HCT116 (cell line): ENCODE measurements at regions not wholly inside any gene's neighbourhood (a gene's known extent, or its start where the extent isn't known, plus 50 kb on each side); places are given as distances from the start of the nearest gene placed in this dataset.

Source experiments
- ATAC-seq: fragments of 200-7000 bp; cut with Tn5 transposase; 2 replicates; pipeline ENCODE4 v1.9.1; 2020; ENCODE audit warnings: mild to moderate bottlenecking, moderate library complexity
- BruUV-seq: library from RNA; stranded (reverse); fragments of 400-500 nt; replicated peaks from 2 replicates; lab custom pipeline; 2021; lab: Mats Ljungman, UMichigan
- CTCF ChIA-PET: fragments of 300-600 bp; sonication (Branson Sonifier 250); formaldehyde crosslinking; loops from one replicate; lab custom pipeline; 2021; ENCODE audit warnings: antibody characterized with exemption; lab: Charles Lee
- POLR2A ChIA-PET: fragments of 300-600, 350-600 bp; sonication (Branson Sonifier 250); formaldehyde crosslinking; loops from one replicate; lab custom pipeline; 2021; ENCODE audit warnings: antibody characterized with exemption; lab: Charles Lee
- RAD21 ChIA-PET, 2 experiments: fragments of 300-600 bp; sonication (Branson Sonifier 250); formaldehyde crosslinking; loops; one replicate each; lab custom pipeline; 2023; ENCODE audit warnings: low total read pairs in 2 of 2; ENCODE audit not compliant: uncharacterized antibody in 2 of 2, unreplicated experiment in 2 of 2, low non-redundant PET in 1 of 2; lab: Charles Lee
- DNase-seq: peaks from one replicate; pipeline ENCODE4 v3.0.0-alpha.2; 2010; ENCODE audit warnings: low read depth, low spot score
- H2AFZ ChIP-seq: fragments of 200-600 bp; shearing (Covaris generic), sonication (generic); 2 replicates; pipeline ENCODE4 v1.6.1; 2017; ENCODE audit warnings: low read depth, mixed run types, mixed read lengths, antibody characterized with exemption, low read length; ENCODE audit not compliant: poor library complexity, severe bottlenecking
- H3K27ac ChIP-seq: 2 replicates; pipeline ENCODE4 v1.5.1; 2012; ENCODE audit warnings: low read depth, low read length
- H3K27me3 ChIP-seq: fragments of 200-600 bp; sonication (generic); 2 replicates; pipeline ENCODE4 v1.6.1; 2016; ENCODE audit warnings: mixed run types, low read length, mixed read lengths; ENCODE audit not compliant: insufficient read depth
- H3K36me3 ChIP-seq, 2 experiments: fragments of 200-500 bp in 1 of 2; fragments of 200-600 bp in 1 of 2; sonication (Bioruptor generic) in 1 of 2; sonication (generic) in 1 of 2; 2 replicates each; pipeline versions ENCODE4 v1.5.1 to v1.6.1; 2014 to 2016; ENCODE audit warnings: low read length in 2 of 2, inconsistent platforms in 1 of 2, mixed read lengths in 1 of 2, mixed run types in 1 of 2; ENCODE audit not compliant: insufficient read depth in 2 of 2, control insufficient read depth in 1 of 2
- H3K4me1 ChIP-seq, 2 experiments: fragments of 200-600 bp in 1 of 2; sonication (generic) in 1 of 2; 2 replicates each; pipeline versions ENCODE4 v1.5.1 to v1.6.1; 2012 to 2017; ENCODE audit warnings: low read length in 2 of 2, inconsistent platforms in 1 of 2, mild to moderate bottlenecking in 1 of 2, mixed read lengths in 1 of 2, mixed run types in 1 of 2, moderate library complexity in 1 of 2; ENCODE audit not compliant: insufficient read depth in 2 of 2, control insufficient read depth in 1 of 2
- H3K4me2 ChIP-seq: fragments of 200-600 bp; sonication (generic); 2 replicates; pipeline ENCODE4 v1.6.1; 2017; ENCODE audit warnings: mixed run types, low read length, mixed read lengths
- H3K4me3 ChIP-seq, 2 experiments: fragments of 200-600 bp in 1 of 2; sonication (generic) in 1 of 2; replicated peaks in 1 of 2; 2 replicates each; pipeline ENCODE4 v1.5.1; 2011 to 2016; ENCODE audit warnings: low read length in 2 of 2, control low read depth in 1 of 2, low read depth in 1 of 2, mild to moderate bottlenecking in 1 of 2, mixed read lengths in 1 of 2, mixed run types in 1 of 2
- H3K79me2 ChIP-seq: fragments of 200-600 bp; sonication (generic); 2 replicates; pipeline ENCODE4 v1.6.1; 2017; ENCODE audit warnings: mild to moderate bottlenecking, mixed run types, low read length, moderate library complexity, mixed read lengths; ENCODE audit not compliant: insufficient read depth
- H3K9ac ChIP-seq: fragments of 200-600 bp; sonication (generic); 2 replicates; pipeline ENCODE4 v1.6.1; 2016; ENCODE audit warnings: low read length, mixed read lengths
- H3K9me2 ChIP-seq: fragments of 200-600 bp; sonication (generic), shearing (Covaris generic); 2 replicates; pipeline ENCODE4 v1.6.1; 2017; ENCODE audit warnings: mixed run types, mild to moderate bottlenecking, moderate library complexity; ENCODE audit not compliant: insufficient read depth
- H3K9me3 ChIP-seq, 2 experiments: fragments of 200-500 bp in 1 of 2; fragments of 200-600 bp in 1 of 2; sonication (Bioruptor generic) in 1 of 2; sonication (generic) in 1 of 2; 2 replicates each; pipeline ENCODE4 v1.6.1; 2014 to 2017; ENCODE audit warnings: low read length in 2 of 2, mixed read lengths in 2 of 2, inconsistent platforms in 1 of 2, low read depth in 1 of 2, mild to moderate bottlenecking in 1 of 2, mixed run types in 1 of 2, moderate library complexity in 1 of 2; ENCODE audit not compliant: control insufficient read depth in 1 of 2, insufficient read depth in 1 of 2
- H4K20me1 ChIP-seq: fragments of 200-600 bp; sonication (generic), shearing (Covaris generic); 2 replicates; pipeline ENCODE4 v1.6.1; 2017; ENCODE audit warnings: mixed run types, mild to moderate bottlenecking, moderate library complexity; ENCODE audit not compliant: insufficient read depth
- CBX3 ChIP-seq: IDR thresholded peaks from 2 replicates; pipeline ENCODE4 v1.6.1; 2012; ENCODE audit warnings: low read depth
- EGR1 ChIP-seq: IDR thresholded peaks from 2 replicates; pipeline ENCODE4 v1.6.1; 2012; ENCODE audit warnings: low read depth
- EZH2 ChIP-seq: fragments of 200-600 bp; sonication (generic); IDR thresholded peaks from 2 replicates; pipeline ENCODE4 v1.6.1; 2017; ENCODE audit warnings: antibody characterized with exemption, mixed run types
- EZH2phosphoT487 ChIP-seq: fragments of 200-600 bp; IDR thresholded peaks from 2 replicates; pipeline ENCODE4 v1.6.1; 2018; ENCODE audit warnings: antibody characterized with exemption, borderline replicate concordance
- JUND ChIP-seq: IDR thresholded peaks from 2 replicates; pipeline ENCODE4 v1.6.1; 2012
- POLR2A ChIP-seq: IDR thresholded peaks from 2 replicates; pipeline ENCODE4 v1.7.0; 2011; ENCODE audit warnings: borderline replicate concordance; ENCODE audit not compliant: insufficient read depth, insufficient read length; ENCODE audit errors: extremely low read depth
- POLR2AphosphoS5 ChIP-seq: IDR thresholded peaks from 2 replicates; pipeline ENCODE4 v1.6.1; 2011; ENCODE audit warnings: mild to moderate bottlenecking, low read depth, low read length, moderate library complexity
- SP1 ChIP-seq: IDR thresholded peaks from 2 replicates; pipeline ENCODE4 v1.6.1; 2012; ENCODE audit warnings: low read depth
- TCF7L2 ChIP-seq: IDR thresholded peaks from 2 replicates; pipeline ENCODE4 v1.7.0; 2011; ENCODE audit warnings: borderline replicate concordance, inconsistent platforms; ENCODE audit not compliant: insufficient read depth, insufficient read length; ENCODE audit errors: extremely low read depth
- YY1 ChIP-seq: IDR thresholded peaks from 2 replicates; pipeline ENCODE4 v1.6.1; 2011; ENCODE audit warnings: low read length, low read depth, moderate library complexity, mild to moderate bottlenecking; ENCODE audit not compliant: insufficient replicate concordance; ENCODE audit errors: extremely low read depth
- intact Hi-C: fragments of 100-400 bp; cut with micrococcal nuclease; formaldehyde crosslinking; loops from 2 replicates; pipeline ENCODE4 v1.10.0; 2022
- TF ChIP-seq, protein P1 (sequence below): IDR thresholded peaks from 2 replicates; pipeline ENCODE4 v1.6.1; 2012
- TF ChIP-seq, protein P2 (sequence below): IDR thresholded peaks from 2 replicates; pipeline ENCODE4 v1.6.1; 2011; ENCODE audit warnings: mild to moderate bottlenecking, low read length, moderate library complexity; ENCODE audit not compliant: insufficient replicate concordance; ENCODE audit errors: extremely low read depth
- TF ChIP-seq, protein P3 (sequence below): IDR thresholded peaks from 2 replicates; pipeline ENCODE4 v1.6.1; 2012; ENCODE audit warnings: low read depth

DNA sequence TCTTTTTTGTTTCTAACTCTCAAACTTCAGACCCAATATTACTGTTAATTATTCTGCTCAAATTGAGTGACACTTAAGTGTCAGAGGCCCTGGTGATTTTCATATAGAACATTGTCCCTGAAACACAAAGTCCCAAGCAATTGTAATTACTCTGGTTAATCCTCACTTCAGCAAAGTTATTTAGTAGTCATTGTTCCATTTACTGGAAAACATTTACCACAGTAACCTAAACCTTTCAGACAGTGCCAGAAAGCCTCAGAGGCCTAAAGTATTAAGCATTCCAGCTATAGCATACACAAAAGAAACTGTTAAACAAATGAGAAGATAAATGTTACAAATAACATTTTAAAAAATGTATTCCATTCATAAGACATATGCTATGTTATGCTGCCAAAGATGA, 237.2 kb upstream of the CDH6 start:
- no peaks in the 10 kb centered on the region for H3K27me3 ChIP-seq
- H3K4me2 ChIP-seq = no peak overlapping the region
- ATAC-seq (no peak), DNase-seq (no peak)
- H3K9ac ChIP-seq = no peak overlapping the region
- H3K9me2 ChIP-seq = no peaks in the 10 kb centered on the region
- intact Hi-C loops = no loop called here
- RAD21 ChIA-PET = no interaction called here
- H3K36me3 ChIP-seq = no peaks in the 10 kb centered on the region
- H3K27ac ChIP-seq = no peak overlapping the region
- CTCF ChIA-PET = no interaction called here
- no peak overlapping the region for H3K4me3 ChIP-seq
- POLR2A ChIA-PET = no interaction called here
- no peak for TF ChIP-seq SP1
- peaks cover 6 to 28% of the 10 kb centered on the region in 2 experiments; a peak in 2 of 4 replicates for H3K9me3 ChIP-seq
- no peaks in the 10 kb centered on the region for H3K79me2 ChIP-seq
- no peaks in the 10 kb centered on the region for H3K4me1 ChIP-seq
- H4K20me1 ChIP-seq = no peaks in the 10 kb centered on the region
- H2AFZ ChIP-seq = no peak overlapping the region
- no TSS peak for BruUV-seq

DNA sequence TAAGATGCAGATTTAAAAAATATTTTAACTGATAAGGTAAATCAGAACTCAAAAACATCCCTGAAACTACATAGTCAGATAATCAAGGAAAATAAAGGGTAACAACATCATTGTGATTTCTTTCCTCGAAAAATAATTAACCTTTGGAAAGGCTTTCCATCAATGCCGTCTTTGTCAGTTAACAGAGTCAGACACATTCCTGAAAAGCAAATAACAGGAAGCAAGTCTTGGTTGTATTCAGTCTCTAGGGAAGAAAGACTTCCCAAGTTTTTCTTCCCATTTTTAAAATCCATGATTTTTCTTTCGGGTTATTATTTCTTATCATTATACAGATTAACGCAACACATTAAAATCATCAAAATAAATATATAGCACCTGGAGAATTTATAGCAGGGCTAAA, 256.4 kb upstream of the CDH6 start:
- no peak overlapping the region for H3K27ac ChIP-seq
- no peak for ATAC-seq
- intact Hi-C loops = no loop called here
- H3K9me2 ChIP-seq = no peaks in the 10 kb centered on the region
- H3K9me3 ChIP-seq = peaks cover 22 to 26% of the 10 kb centered on the region in 2 experiments; a peak in 2 of 4 replicates
- H3K4me1 ChIP-seq = no peaks in the 10 kb centered on the region
- H3K9ac ChIP-seq = no peak overlapping the region
- BruUV-seq = no TSS peak
- no peaks in the 10 kb centered on the region; the same call in 1 of the 2 replicates for H4K20me1 ChIP-seq
- CTCF ChIA-PET = no interaction called here
- POLR2A ChIA-PET = no interaction called here
- H3K4me3 ChIP-seq = no peak overlapping the region
- RAD21 ChIA-PET = no interaction called here
- no peak overlapping the region for H3K4me2 ChIP-seq
- H2AFZ ChIP-seq = no peak overlapping the region
- no peaks in the 10 kb centered on the region for H3K36me3 ChIP-seq
- DNase-seq = no peak
- H3K27me3 ChIP-seq = no peaks in the 10 kb centered on the region
- no peaks in the 10 kb centered on the region for H3K79me2 ChIP-seq
- TF ChIP-seq, protein P1, sequence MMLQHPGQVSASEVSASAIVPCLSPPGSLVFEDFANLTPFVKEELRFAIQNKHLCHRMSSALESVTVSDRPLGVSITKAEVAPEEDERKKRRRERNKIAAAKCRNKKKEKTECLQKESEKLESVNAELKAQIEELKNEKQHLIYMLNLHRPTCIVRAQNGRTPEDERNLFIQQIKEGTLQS = no peak
- TF ChIP-seq CBX3 (no peak), TCF7L2 (no peak), YY1 (no peak), EGR1 (no peak), POLR2A (no peak), JUND (no peak), SP1 (no peak), POLR2AphosphoS5 (no peak), EZH2phosphoT487 (no peak), EZH2 (no peak)
- TF ChIP-seq, protein P2, sequence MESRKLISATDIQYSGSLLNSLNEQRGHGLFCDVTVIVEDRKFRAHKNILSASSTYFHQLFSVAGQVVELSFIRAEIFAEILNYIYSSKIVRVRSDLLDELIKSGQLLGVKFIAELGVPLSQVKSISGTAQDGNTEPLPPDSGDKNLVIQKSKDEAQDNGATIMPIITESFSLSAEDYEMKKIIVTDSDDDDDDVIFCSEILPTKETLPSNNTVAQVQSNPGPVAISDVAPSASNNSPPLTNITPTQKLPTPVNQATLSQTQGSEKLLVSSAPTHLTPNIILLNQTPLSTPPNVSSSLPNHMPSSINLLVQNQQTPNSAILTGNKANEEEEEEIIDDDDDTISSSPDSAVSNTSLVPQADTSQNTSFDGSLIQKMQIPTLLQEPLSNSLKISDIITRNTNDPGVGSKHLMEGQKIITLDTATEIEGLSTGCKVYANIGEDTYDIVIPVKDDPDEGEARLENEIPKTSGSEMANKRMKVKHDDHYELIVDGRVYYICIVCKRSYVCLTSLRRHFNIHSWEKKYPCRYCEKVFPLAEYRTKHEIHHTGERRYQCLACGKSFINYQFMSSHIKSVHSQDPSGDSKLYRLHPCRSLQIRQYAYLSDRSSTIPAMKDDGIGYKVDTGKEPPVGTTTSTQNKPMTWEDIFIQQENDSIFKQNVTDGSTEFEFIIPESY = no peak
- TF ChIP-seq, protein P3, sequence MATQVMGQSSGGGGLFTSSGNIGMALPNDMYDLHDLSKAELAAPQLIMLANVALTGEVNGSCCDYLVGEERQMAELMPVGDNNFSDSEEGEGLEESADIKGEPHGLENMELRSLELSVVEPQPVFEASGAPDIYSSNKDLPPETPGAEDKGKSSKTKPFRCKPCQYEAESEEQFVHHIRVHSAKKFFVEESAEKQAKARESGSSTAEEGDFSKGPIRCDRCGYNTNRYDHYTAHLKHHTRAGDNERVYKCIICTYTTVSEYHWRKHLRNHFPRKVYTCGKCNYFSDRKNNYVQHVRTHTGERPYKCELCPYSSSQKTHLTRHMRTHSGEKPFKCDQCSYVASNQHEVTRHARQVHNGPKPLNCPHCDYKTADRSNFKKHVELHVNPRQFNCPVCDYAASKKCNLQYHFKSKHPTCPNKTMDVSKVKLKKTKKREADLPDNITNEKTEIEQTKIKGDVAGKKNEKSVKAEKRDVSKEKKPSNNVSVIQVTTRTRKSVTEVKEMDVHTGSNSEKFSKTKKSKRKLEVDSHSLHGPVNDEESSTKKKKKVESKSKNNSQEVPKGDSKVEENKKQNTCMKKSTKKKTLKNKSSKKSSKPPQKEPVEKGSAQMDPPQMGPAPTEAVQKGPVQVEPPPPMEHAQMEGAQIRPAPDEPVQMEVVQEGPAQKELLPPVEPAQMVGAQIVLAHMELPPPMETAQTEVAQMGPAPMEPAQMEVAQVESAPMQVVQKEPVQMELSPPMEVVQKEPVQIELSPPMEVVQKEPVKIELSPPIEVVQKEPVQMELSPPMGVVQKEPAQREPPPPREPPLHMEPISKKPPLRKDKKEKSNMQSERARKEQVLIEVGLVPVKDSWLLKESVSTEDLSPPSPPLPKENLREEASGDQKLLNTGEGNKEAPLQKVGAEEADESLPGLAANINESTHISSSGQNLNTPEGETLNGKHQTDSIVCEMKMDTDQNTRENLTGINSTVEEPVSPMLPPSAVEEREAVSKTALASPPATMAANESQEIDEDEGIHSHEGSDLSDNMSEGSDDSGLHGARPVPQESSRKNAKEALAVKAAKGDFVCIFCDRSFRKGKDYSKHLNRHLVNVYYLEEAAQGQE = no peak
